ENCODE measurements at regions not wholly inside any gene's neighbourhood (a gene's known extent, or its start where the extent isn't known, plus 50 kb on each side); places are given as distances from the start of the nearest gene placed in this dataset.

DNA sequence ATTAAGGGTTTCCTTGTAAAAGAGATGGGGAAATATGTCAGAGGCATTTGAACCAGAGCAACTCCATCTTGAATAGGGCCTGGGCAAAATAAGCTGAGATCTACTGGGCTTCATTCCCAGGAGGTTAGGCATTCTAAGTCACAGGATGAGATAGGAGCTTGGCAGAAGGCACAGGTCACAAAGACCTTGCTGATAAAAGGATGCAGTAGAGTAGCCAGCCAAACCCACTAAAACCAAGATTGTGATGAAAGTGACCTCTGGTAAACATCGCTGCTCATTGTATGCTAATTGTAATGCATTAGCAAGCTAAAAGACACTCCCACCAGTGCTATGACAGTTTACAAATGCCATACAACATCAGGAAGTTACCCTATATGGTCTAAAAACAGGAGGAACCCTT lies 1390.3 kb downstream of the RAPGEF2 start:
- Histone ChIP-seq H3K27me3 (no peaks in the 10 kb centered on the region), H3K36me3 (no peaks in the 10 kb centered on the region), H3K4me3 (replicated peaks in 1 of 3) (no peak overlapping the region), H3K4me1 (no peaks in the 10 kb centered on the region), H3K9me3 (no peaks in the 10 kb centered on the region), H3K27ac (no peak overlapping the region)
- no peak for DNase-seq
- 95 to 100% methylated on average over 1 of the region's 1 CpG for WGBS, 2 donors
- intact Hi-C loops (cut with DNase I) = no loop called here
- TF ChIP-seq POLR2A (IDR thresholded peaks at IDR 0.05) = no peak
- TF ChIP-seq, protein P1, sequence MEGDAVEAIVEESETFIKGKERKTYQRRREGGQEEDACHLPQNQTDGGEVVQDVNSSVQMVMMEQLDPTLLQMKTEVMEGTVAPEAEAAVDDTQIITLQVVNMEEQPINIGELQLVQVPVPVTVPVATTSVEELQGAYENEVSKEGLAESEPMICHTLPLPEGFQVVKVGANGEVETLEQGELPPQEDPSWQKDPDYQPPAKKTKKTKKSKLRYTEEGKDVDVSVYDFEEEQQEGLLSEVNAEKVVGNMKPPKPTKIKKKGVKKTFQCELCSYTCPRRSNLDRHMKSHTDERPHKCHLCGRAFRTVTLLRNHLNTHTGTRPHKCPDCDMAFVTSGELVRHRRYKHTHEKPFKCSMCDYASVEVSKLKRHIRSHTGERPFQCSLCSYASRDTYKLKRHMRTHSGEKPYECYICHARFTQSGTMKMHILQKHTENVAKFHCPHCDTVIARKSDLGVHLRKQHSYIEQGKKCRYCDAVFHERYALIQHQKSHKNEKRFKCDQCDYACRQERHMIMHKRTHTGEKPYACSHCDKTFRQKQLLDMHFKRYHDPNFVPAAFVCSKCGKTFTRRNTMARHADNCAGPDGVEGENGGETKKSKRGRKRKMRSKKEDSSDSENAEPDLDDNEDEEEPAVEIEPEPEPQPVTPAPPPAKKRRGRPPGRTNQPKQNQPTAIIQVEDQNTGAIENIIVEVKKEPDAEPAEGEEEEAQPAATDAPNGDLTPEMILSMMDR (IDR thresholded peaks at IDR 0.05) = no peak

- H3K36me3 ChIP-seq = no peaks in the 10 kb centered on the region
- WGBS, 2 donors = 65 to 68% methylated on average over 2 of the region's 2 CpGs
- no peaks in the 10 kb centered on the region for H3K27me3 ChIP-seq
- intact Hi-C loops (cut with DNase I) = no loop called here
- H3K4me3 ChIP-seq (replicated peaks in 1 of 3) = no peak overlapping the region
- DNase-seq = no peak
- TF ChIP-seq, protein P1 (IDR thresholded peaks at IDR 0.05) = no peak
- TF ChIP-seq POLR2A (IDR thresholded peaks at IDR 0.05) = no peak
- H3K9me3 ChIP-seq = no peaks in the 10 kb centered on the region
- H3K4me1 ChIP-seq = no peaks in the 10 kb centered on the region
- no peak overlapping the region for H3K27ac ChIP-seq
Measured at GRCh38 chr4:160495356-160495755, 1392.5 kb downstream of the RAPGEF2 start.

- no peak for TF ChIP-seq POLR2A (IDR thresholded peaks at IDR 0.05)
- TF ChIP-seq, protein P1 (IDR thresholded peaks at IDR 0.05) = no peak
- Histone ChIP-seq H3K9me3 (no peaks in the 10 kb centered on the region), H3K4me1 (no peaks in the 10 kb centered on the region), H3K27ac (no peak overlapping the region), H3K4me3 (replicated peaks in 1 of 3) (no peak overlapping the region), H3K36me3 (no peaks in the 10 kb centered on the region), H3K27me3 (no peaks in the 10 kb centered on the region)
- DNase-seq = no peak
- 26 to 53% methylated on average over 4 of the region's 4 CpGs for WGBS, 2 donors
- intact Hi-C loops (cut with DNase I) = no loop called here
Measured at GRCh38 chr4:160498211-160498610, 1395.3 kb downstream of the RAPGEF2 start.

- H3K4me1 ChIP-seq = no peaks in the 10 kb centered on the region
- H3K27ac ChIP-seq = no peak overlapping the region
- intact Hi-C loops (cut with DNase I) = no loop called here
- H3K27me3 ChIP-seq = no peaks in the 10 kb centered on the region
- WGBS, 2 donors = 80 to 84% methylated on average over 4 of the region's 4 CpGs
- no peak for DNase-seq
- H3K4me3 ChIP-seq (replicated peaks in 1 of 3) = no peak overlapping the region
- no peaks in the 10 kb centered on the region for H3K36me3 ChIP-seq
- H3K9me3 ChIP-seq = no peaks in the 10 kb centered on the region
- no peak for TF ChIP-seq POLR2A (IDR thresholded peaks at IDR 0.05)
- TF ChIP-seq, protein P1 (IDR thresholded peaks at IDR 0.05) = no peak
Measured at GRCh38 chr4:160505724-160506123, 1402.8 kb downstream of the RAPGEF2 start.

DNA sequence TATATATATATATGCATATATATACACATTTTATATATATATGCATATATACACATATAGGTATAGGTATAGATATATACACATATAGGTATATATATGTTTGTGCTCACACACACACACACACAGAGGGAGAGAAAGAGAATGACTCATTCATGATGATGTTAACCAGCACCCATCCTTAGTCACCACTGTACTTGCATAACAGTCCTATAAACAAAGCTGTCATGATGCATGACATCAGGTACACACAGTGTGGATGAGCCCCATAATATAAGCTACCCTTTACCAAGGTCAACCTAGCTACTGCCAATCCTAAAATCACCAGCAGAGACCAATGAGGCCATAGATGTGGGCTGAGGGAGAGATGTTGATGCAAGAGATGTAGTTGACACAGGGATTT lies 1408.0 kb downstream of the RAPGEF2 start:
- no peaks in the 10 kb centered on the region for H3K27me3 ChIP-seq
- no peaks in the 10 kb centered on the region for H3K9me3 ChIP-seq
- TF ChIP-seq POLR2A (IDR thresholded peaks at IDR 0.05) = no peak
- TF ChIP-seq, protein P1 (IDR thresholded peaks at IDR 0.05) = no peak
- H3K4me3 ChIP-seq (replicated peaks in 1 of 3) = no peak overlapping the region
- no peaks in the 10 kb centered on the region for H3K4me1 ChIP-seq
- H3K27ac ChIP-seq = no peak overlapping the region
- intact Hi-C loops (cut with DNase I) = no loop called here
- H3K36me3 ChIP-seq = no peaks in the 10 kb centered on the region
- DNase-seq = no peak
